PFSK-1 (cell line): ENCODE measurements at regions not wholly inside any gene's neighbourhood (a gene's known extent, or its start where the extent isn't known, plus 50 kb on each side); places are given as distances from the start of the nearest gene placed in this dataset.

Experiments
- POLR2AphosphoS5 ChIP-seq: IDR thresholded peaks from 2 replicates; pipeline ENCODE4 v1.6.1; 2012; ENCODE audit warnings: low read depth, mild to moderate bottlenecking, control low read depth, low read length, moderate library complexity
- TAF1 ChIP-seq: IDR thresholded peaks from 2 replicates; pipeline ENCODE4 v1.6.1; 2012; ENCODE audit warnings: low read length, control low read depth, borderline replicate concordance; ENCODE audit not compliant: insufficient read depth
- TF ChIP-seq, protein P1 (sequence below), 2 experiments: IDR thresholded peaks; 2 replicates each; pipeline versions ENCODE4 v1.6.1 to v1.8.0; 2011 to 2012; ENCODE audit warnings: low read depth in 2 of 2, low read length in 2 of 2, control low read depth in 1 of 2, inconsistent platforms in 1 of 2, mild to moderate bottlenecking in 1 of 2, moderate library complexity in 1 of 2; ENCODE audit not compliant: insufficient read depth in 1 of 2

DNA sequence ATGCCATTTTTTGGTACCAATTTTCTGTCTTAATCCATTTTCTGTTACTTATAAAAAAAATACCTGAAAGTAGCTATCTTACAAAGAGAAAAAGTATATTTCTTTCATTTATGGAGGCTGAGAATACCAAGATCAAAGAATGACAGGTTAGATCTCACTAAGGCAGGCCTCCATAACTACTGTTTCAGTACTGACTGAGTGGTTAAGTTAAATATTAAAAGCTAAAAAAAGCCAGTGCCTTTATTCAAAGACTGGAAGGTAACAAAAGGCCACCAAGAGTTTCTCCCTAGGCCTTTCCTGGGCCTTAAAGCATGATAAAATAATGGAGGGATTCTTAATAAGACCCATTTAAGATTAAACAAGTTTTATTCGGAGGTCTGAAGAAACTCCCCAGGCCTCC, 687.7 kb upstream of the ADGRL4 start:
- TF ChIP-seq POLR2AphosphoS5 = no peak
- TF ChIP-seq TAF1 = no peak
- TF ChIP-seq, protein P1, sequence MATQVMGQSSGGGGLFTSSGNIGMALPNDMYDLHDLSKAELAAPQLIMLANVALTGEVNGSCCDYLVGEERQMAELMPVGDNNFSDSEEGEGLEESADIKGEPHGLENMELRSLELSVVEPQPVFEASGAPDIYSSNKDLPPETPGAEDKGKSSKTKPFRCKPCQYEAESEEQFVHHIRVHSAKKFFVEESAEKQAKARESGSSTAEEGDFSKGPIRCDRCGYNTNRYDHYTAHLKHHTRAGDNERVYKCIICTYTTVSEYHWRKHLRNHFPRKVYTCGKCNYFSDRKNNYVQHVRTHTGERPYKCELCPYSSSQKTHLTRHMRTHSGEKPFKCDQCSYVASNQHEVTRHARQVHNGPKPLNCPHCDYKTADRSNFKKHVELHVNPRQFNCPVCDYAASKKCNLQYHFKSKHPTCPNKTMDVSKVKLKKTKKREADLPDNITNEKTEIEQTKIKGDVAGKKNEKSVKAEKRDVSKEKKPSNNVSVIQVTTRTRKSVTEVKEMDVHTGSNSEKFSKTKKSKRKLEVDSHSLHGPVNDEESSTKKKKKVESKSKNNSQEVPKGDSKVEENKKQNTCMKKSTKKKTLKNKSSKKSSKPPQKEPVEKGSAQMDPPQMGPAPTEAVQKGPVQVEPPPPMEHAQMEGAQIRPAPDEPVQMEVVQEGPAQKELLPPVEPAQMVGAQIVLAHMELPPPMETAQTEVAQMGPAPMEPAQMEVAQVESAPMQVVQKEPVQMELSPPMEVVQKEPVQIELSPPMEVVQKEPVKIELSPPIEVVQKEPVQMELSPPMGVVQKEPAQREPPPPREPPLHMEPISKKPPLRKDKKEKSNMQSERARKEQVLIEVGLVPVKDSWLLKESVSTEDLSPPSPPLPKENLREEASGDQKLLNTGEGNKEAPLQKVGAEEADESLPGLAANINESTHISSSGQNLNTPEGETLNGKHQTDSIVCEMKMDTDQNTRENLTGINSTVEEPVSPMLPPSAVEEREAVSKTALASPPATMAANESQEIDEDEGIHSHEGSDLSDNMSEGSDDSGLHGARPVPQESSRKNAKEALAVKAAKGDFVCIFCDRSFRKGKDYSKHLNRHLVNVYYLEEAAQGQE (IDR thresholded peaks at IDR 0.05; ENCODE audit: insufficient read depth in 1 of 2, low read depth in 2 of 2, low read length in 2 of 2) = no peak
